ENCODE measurements at regions not wholly inside any gene's neighbourhood (a gene's known extent, or its start where the extent isn't known, plus 50 kb on each side); places are given as distances from the start of the nearest gene placed in this dataset.

DNA sequence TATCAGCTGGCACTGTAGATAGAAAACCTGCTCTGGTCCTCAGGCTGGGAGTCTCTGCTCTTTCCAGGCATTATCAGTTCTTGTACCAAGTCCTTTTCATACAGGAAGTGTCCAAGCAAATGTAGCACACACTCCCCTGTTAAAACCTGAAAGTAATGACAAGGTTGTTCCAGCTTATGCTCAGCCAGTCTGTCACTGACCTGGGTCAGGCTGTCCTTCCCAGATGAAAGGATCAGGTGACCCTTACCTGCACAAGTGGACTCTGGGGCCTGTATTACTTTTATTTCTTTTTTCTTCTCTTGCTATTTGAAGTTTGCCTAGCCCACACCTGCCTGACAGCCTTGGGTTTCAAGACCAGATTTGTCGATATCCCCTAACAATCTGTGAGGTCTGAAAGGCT lies 156.3 kb upstream of the SESN3 start:
- Histone ChIP-seq H3K9me3 (ENCODE audit: low read depth) (no peaks in the 10 kb centered on the region), H3K36me3 (no peaks in the 10 kb centered on the region), H3K4me3 (no peak overlapping the region), H3K27me3 (no peaks in the 10 kb centered on the region), H3K4me1 (ENCODE audit: low read depth) (no peaks in the 10 kb centered on the region), H3K27ac (no peak overlapping the region)
- no peak for DNase-seq (ENCODE audit: low read depth in 1 of 2, low spot score in 1 of 2)
- TF ChIP-seq, protein P1, sequence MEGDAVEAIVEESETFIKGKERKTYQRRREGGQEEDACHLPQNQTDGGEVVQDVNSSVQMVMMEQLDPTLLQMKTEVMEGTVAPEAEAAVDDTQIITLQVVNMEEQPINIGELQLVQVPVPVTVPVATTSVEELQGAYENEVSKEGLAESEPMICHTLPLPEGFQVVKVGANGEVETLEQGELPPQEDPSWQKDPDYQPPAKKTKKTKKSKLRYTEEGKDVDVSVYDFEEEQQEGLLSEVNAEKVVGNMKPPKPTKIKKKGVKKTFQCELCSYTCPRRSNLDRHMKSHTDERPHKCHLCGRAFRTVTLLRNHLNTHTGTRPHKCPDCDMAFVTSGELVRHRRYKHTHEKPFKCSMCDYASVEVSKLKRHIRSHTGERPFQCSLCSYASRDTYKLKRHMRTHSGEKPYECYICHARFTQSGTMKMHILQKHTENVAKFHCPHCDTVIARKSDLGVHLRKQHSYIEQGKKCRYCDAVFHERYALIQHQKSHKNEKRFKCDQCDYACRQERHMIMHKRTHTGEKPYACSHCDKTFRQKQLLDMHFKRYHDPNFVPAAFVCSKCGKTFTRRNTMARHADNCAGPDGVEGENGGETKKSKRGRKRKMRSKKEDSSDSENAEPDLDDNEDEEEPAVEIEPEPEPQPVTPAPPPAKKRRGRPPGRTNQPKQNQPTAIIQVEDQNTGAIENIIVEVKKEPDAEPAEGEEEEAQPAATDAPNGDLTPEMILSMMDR (IDR thresholded peaks at IDR 0.05; ENCODE audit: low read depth, low read length) = no peak

DNA sequence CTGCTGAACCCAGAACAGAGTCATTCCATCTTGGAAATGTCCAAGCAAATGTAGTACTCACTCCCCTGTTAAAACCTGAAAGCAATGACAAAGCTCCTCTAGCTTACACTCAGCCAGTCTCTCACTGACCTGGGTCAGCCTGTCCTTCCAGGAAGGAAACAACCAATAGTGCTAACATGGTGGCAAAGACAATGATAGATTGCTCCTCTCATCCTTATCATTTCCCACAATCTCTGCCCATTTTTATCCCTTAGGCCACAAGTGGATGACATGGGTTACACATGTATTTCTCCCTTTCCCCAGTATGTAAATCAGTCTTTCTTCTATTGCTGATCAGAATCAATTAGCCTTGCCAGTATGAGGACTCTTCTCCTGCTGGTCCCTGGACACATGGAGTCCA lies 154.6 kb upstream of the SESN3 start:
- Histone ChIP-seq H3K27ac (no peak overlapping the region), H3K36me3 (no peaks in the 10 kb centered on the region), H3K4me1 (ENCODE audit: low read depth) (no peaks in the 10 kb centered on the region), H3K27me3 (no peaks in the 10 kb centered on the region), H3K9me3 (ENCODE audit: low read depth) (no peaks in the 10 kb centered on the region), H3K4me3 (no peak overlapping the region)
- DNase-seq (ENCODE audit: low read depth in 1 of 2, low spot score in 1 of 2) = no peak
- TF ChIP-seq, protein P1 (IDR thresholded peaks at IDR 0.05; ENCODE audit: low read depth, low read length) = no peak

DNA sequence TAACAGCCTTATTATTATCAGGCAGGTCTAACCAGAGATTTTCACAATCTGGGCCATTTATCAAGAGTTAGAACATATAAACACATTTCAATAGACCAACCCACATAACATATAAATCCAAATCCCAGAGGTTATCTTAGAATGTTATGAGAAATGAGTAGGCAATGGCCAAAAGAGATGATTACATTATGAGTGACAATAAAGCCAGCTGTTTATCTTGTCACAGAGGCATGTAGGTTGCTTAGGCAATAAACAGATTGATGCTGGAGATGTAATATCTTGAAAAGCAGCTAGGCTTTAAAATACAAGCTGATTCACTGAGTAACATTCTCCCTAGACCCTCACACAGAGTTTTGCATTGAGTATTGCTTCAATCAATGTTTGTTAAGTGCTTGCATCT lies 148.5 kb upstream of the SESN3 start:
- Histone ChIP-seq H3K4me1 (ENCODE audit: low read depth) (no peaks in the 10 kb centered on the region), H3K27me3 (no peaks in the 10 kb centered on the region), H3K27ac (no peak overlapping the region), H3K9me3 (ENCODE audit: low read depth) (no peaks in the 10 kb centered on the region), H3K36me3 (no peaks in the 10 kb centered on the region), H3K4me3 (no peak overlapping the region)
- no peak for DNase-seq (ENCODE audit: low read depth in 1 of 2, low spot score in 1 of 2)
- TF ChIP-seq, protein P1 (IDR thresholded peaks at IDR 0.05; ENCODE audit: low read depth, low read length) = no peak

DNA sequence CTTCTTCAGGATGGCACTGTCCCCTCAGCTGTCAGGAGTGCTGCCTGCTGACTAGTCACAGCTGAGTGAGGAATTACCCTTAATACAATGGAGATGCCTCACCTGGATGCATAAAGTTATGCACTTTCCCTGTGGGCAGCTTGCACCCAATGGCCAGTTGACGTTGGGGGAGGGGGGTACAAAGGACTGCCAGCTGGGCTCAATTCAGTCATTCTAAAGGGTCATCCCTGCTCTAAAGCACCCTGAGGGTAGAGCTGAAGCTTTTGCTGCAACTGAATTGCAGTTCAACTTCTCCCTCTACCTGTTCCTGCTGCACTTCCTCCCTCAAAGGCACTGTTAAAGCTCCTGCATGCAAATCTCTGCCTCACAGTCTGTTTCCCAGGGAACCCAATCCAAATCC lies 147.8 kb upstream of the SESN3 start:
- Histone ChIP-seq H3K27ac (no peak overlapping the region), H3K36me3 (no peaks in the 10 kb centered on the region), H3K4me3 (no peak overlapping the region), H3K9me3 (ENCODE audit: low read depth) (no peaks in the 10 kb centered on the region), H3K4me1 (ENCODE audit: low read depth) (no peaks in the 10 kb centered on the region), H3K27me3 (no peaks in the 10 kb centered on the region)
- TF ChIP-seq, protein P1 (IDR thresholded peaks at IDR 0.05; ENCODE audit: low read depth, low read length) = no peak
- no peak for DNase-seq (ENCODE audit: low read depth in 1 of 2, low spot score in 1 of 2)

DNA sequence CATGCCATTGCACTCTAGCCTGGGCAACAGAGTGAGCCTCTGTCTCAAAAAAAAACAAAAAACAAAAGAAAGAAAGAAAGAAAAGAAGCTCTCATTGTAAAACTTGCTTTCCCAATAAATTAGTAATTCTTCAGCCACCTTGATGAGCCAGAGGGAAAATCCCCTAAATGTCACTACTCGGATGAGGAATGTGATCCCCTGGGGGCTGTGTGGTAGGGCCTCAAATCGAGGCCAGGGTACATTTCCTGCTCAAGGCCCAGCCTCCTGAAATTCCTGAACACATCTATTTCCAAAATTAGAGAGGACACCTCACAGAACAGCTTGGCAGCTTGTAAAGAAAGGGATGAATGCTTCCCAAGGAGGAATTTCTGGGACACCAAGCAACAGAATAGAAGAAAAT lies 147.1 kb upstream of the SESN3 start:
- TF ChIP-seq, protein P1 (IDR thresholded peaks at IDR 0.05; ENCODE audit: low read depth, low read length) = no peak
- Histone ChIP-seq H3K27me3 (no peaks in the 10 kb centered on the region), H3K4me1 (ENCODE audit: low read depth) (no peaks in the 10 kb centered on the region), H3K9me3 (ENCODE audit: low read depth) (no peaks in the 10 kb centered on the region), H3K27ac (no peak overlapping the region), H3K36me3 (no peaks in the 10 kb centered on the region), H3K4me3 (no peak overlapping the region)
- DNase-seq (ENCODE audit: low read depth in 1 of 2, low spot score in 1 of 2) = no peak

DNA sequence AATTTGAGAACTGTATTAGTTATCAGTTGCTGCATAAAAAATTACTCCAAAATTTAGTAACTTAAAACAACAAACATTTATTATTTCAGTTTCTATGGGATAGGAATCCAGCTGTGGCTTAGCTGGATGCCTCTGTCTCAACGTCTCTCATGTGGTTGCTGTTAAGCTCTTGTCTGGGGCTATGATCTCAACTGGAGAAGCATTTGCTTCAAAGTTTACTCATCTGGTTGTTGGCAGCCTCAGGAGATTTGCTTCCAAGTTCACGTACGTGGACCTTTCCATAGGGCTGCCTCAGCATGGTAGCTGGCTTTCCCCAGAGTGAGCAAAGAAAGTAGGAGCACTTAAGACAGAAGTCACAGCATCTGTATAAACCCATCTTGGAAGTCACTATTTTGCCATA lies 144.9 kb upstream of the SESN3 start:
- no peak overlapping the region for H3K27ac ChIP-seq
- peak in 1 of 2 donors; percentile 76 for DNase-seq (ENCODE audit: low read depth in 1 of 2, low spot score in 1 of 2)
- H3K4me1 ChIP-seq (ENCODE audit: low read depth) = no peaks in the 10 kb centered on the region

More for the DNA sequence above, 144.9 kb upstream of the SESN3 start:
- Histone ChIP-seq H3K4me3 (no peak overlapping the region), H3K27me3 (no peaks in the 10 kb centered on the region), H3K36me3 (no peaks in the 10 kb centered on the region), H3K9me3 (ENCODE audit: low read depth) (no peaks in the 10 kb centered on the region)
- TF ChIP-seq, protein P1 (IDR thresholded peaks at IDR 0.05; ENCODE audit: low read depth, low read length) = no peak
